ENCODE measurements at regions not wholly inside any gene's neighbourhood (a gene's known extent, or its start where the extent isn't known, plus 50 kb on each side); places are given as distances from the start of the nearest gene placed in this dataset.

GRCh38 chr10:60465801-60466200 is 76.1 kb upstream of the ANK3 start:
- Histone ChIP-seq H3K27ac (ENCODE audit: low read length) (no peak overlapping the region), H3K27me3 (ENCODE audit: control insufficient read depth, insufficient read depth) (no peaks in the 10 kb centered on the region), H3K4me3 (ENCODE audit: low read length) (no peak overlapping the region), H3K4me1 (ENCODE audit: control insufficient read depth, insufficient read depth, low read length) (no peaks in the 10 kb centered on the region), H3K9me3 (ENCODE audit: control insufficient read depth, low read length) (no peaks in the 10 kb centered on the region)
- no peak for DNase-seq
- ATAC-seq, result no peak
- WGBS, result 38% methylated on average over 2 of the region's 2 CpGs
- intact Hi-C loops (cut with DNase I), result no loop called here

- Histone ChIP-seq H3K4me3 (ENCODE audit: low read length) (no peak overlapping the region), H3K27me3 (ENCODE audit: control insufficient read depth, insufficient read depth) (no peaks in the 10 kb centered on the region), H3K27ac (ENCODE audit: low read length) (no peak overlapping the region), H3K9me3 (ENCODE audit: control insufficient read depth, low read length) (no peaks in the 10 kb centered on the region), H3K4me1 (ENCODE audit: control insufficient read depth, insufficient read depth, low read length) (no peaks in the 10 kb centered on the region)
- no peak for ATAC-seq
- intact Hi-C loops (cut with DNase I), result no loop called here
- no peak for DNase-seq
- 96% methylated on average over 3 of the region's 3 CpGs for WGBS
These were observed 75.0 kb upstream of the ANK3 start for GRCh38 chr10:60464659-60465058.

- Histone ChIP-seq H3K4me3 (ENCODE audit: low read length) (no peak overlapping the region), H3K9me3 (ENCODE audit: control insufficient read depth, low read length) (no peaks in the 10 kb centered on the region), H3K27ac (ENCODE audit: low read length) (no peak overlapping the region), H3K4me1 (ENCODE audit: control insufficient read depth, insufficient read depth, low read length) (no peaks in the 10 kb centered on the region), H3K27me3 (ENCODE audit: control insufficient read depth, insufficient read depth) (no peaks in the 10 kb centered on the region)
- DNase-seq (no peak), ATAC-seq (no peak)
- intact Hi-C loops (cut with DNase I), result no loop called here
These were observed 74.1 kb upstream of the ANK3 start for GRCh38 chr10:60463746-60464145.

GRCh38 chr10:60461688-60462087 is 72.0 kb upstream of the ANK3 start:
- Histone ChIP-seq H3K4me1 (ENCODE audit: control insufficient read depth, insufficient read depth, low read length) (no peaks in the 10 kb centered on the region), H3K27me3 (ENCODE audit: control insufficient read depth, insufficient read depth) (no peaks in the 10 kb centered on the region), H3K4me3 (ENCODE audit: low read length) (no peak overlapping the region), H3K27ac (ENCODE audit: low read length) (no peak overlapping the region), H3K9me3 (ENCODE audit: control insufficient read depth, low read length) (no peaks in the 10 kb centered on the region)
- intact Hi-C loops (cut with DNase I), result no loop called here
- 66% methylated on average over 7 of the region's 7 CpGs for WGBS
- no peak for ATAC-seq
- no peak for DNase-seq

GRCh38 chr10:60459701-60460457 is 70.2 kb upstream of the ANK3 start:
- no peaks in the 10 kb centered on the region for H3K4me1 ChIP-seq (ENCODE audit: control insufficient read depth, insufficient read depth, low read length)
- WGBS, result 66% methylated on average over 4 of the region's 4 CpGs
- ATAC-seq (no peak), DNase-seq (no peak)
- no peak overlapping the region for H3K27ac ChIP-seq (ENCODE audit: low read length)
- no peak overlapping the region for H3K4me3 ChIP-seq (ENCODE audit: low read length)
- no peaks in the 10 kb centered on the region for H3K9me3 ChIP-seq (ENCODE audit: control insufficient read depth, low read length)
- H3K27me3 ChIP-seq (ENCODE audit: control insufficient read depth, insufficient read depth), result no peaks in the 10 kb centered on the region
- intact Hi-C loops (cut with DNase I), result no loop called here

- ATAC-seq (no peak), DNase-seq (no peak)
- H3K4me1 ChIP-seq (ENCODE audit: control insufficient read depth, insufficient read depth, low read length), result peaks cover 3% of the 10 kb centered on the region
- no peak overlapping the region for H3K4me3 ChIP-seq (ENCODE audit: low read length)
- H3K27me3 ChIP-seq (ENCODE audit: control insufficient read depth, insufficient read depth), result no peaks in the 10 kb centered on the region
- 89% methylated on average over 4 of the region's 4 CpGs for WGBS
- H3K27ac ChIP-seq (ENCODE audit: low read length), result no peak overlapping the region
- no peaks in the 10 kb centered on the region for H3K9me3 ChIP-seq (ENCODE audit: control insufficient read depth, low read length)
- intact Hi-C loops (cut with DNase I), result no loop called here
These were observed 66.4 kb upstream of the ANK3 start for GRCh38 chr10:60456053-60456452.

- intact Hi-C loops (cut with DNase I), result loop anchor here in 1 of 4 donors (5.0 kb wide), 1 partner anchor 178 kb away; no protein-coding TSS in a partner anchor
- peaks cover 3% of the 10 kb centered on the region for H3K4me1 ChIP-seq (ENCODE audit: control insufficient read depth, insufficient read depth, low read length)
- H3K27ac ChIP-seq (ENCODE audit: low read length), result peak overlapping the region; percentile 52
- no peak overlapping the region for H3K4me3 ChIP-seq (ENCODE audit: low read length)
- WGBS, result 18% methylated on average over 3 of the region's 3 CpGs
- H3K9me3 ChIP-seq (ENCODE audit: control insufficient read depth, low read length), result no peaks in the 10 kb centered on the region
- H3K27me3 ChIP-seq (ENCODE audit: control insufficient read depth, insufficient read depth), result no peaks in the 10 kb centered on the region
- no peak for DNase-seq
- ATAC-seq, result peak; percentile 70 to 79
These were observed 64.7 kb upstream of the ANK3 start for GRCh38 chr10:60454336-60454735.

GRCh38 chr10:60453036-60453435 is 63.4 kb upstream of the ANK3 start:
- no peak for ATAC-seq
- 44% methylated on average over 2 of the region's 2 CpGs for WGBS
- intact Hi-C loops (cut with DNase I), result loop anchor here in 1 of 4 donors (5.0 kb wide), 1 partner anchor 179 kb away; no protein-coding TSS in a partner anchor

GRCh38 chr10:60450291-60450690 is 60.6 kb upstream of the ANK3 start:
- Histone ChIP-seq H3K9me3 (ENCODE audit: control insufficient read depth, low read length) (no peaks in the 10 kb centered on the region), H3K27ac (ENCODE audit: low read length) (no peak overlapping the region)
- 60% methylated on average over 4 of the region's 4 CpGs for whole genome bisulfite sequencing

More at GRCh38 chr10:60453036-60453435, 63.4 kb upstream of the ANK3 start:
- Histone ChIP-seq H3K27ac (ENCODE audit: low read length) (no peak overlapping the region), H3K9me3 (ENCODE audit: control insufficient read depth, low read length) (no peaks in the 10 kb centered on the region), H3K4me3 (ENCODE audit: low read length) (no peak overlapping the region), H3K4me1 (ENCODE audit: control insufficient read depth, insufficient read depth, low read length) (peaks cover 3% of the 10 kb centered on the region), H3K27me3 (ENCODE audit: control insufficient read depth, insufficient read depth) (no peaks in the 10 kb centered on the region)
- DNase-seq, result no peak

GRCh38 chr10:60448246-60448645 is 58.6 kb upstream of the ANK3 start:
- WGBS, result 90% methylated on average over 3 of the region's 3 CpGs
- no peaks in the 10 kb centered on the region for H3K9me3 ChIP-seq (ENCODE audit: control insufficient read depth, low read length)
- peaks cover 2% of the 10 kb centered on the region for H3K4me1 ChIP-seq (ENCODE audit: control insufficient read depth, insufficient read depth, low read length)
- H3K27ac ChIP-seq (ENCODE audit: low read length), result no peak overlapping the region
- DNase-seq, result no peak
- no peaks in the 10 kb centered on the region for H3K27me3 ChIP-seq (ENCODE audit: control insufficient read depth, insufficient read depth)
- H3K4me3 ChIP-seq (ENCODE audit: low read length), result no peak overlapping the region
- intact Hi-C loops (cut with DNase I), result loop anchor here in 2 of 4 donors (5.0 to 10.0 kb wide), 2 partner anchors 197 to 199 kb away; no protein-coding TSS in a partner anchor
- no peak for ATAC-seq

More at GRCh38 chr10:60450291-60450690, 60.6 kb upstream of the ANK3 start:
- DNase-seq (no peak), ATAC-seq (no peak)
- no peaks in the 10 kb centered on the region for H3K27me3 ChIP-seq (ENCODE audit: control insufficient read depth, insufficient read depth)
- no peak overlapping the region for H3K4me3 ChIP-seq (ENCODE audit: low read length)
- intact Hi-C loops (cut with DNase I), result loop anchor here in 1 of 4 donors (5.0 kb wide), 1 partner anchor 182 kb away; no protein-coding TSS in a partner anchor
- peaks cover 5% of the 10 kb centered on the region for H3K4me1 ChIP-seq (ENCODE audit: control insufficient read depth, insufficient read depth, low read length)

GRCh38 chr10:60446851-60447250 is 57.2 kb upstream of the ANK3 start:
- H3K27ac ChIP-seq (ENCODE audit: low read length), result no peak overlapping the region
- H3K27me3 ChIP-seq (ENCODE audit: control insufficient read depth, insufficient read depth), result no peaks in the 10 kb centered on the region
- peaks cover 2% of the 10 kb centered on the region for H3K4me1 ChIP-seq (ENCODE audit: control insufficient read depth, insufficient read depth, low read length)
- no peak overlapping the region for H3K4me3 ChIP-seq (ENCODE audit: low read length)
- intact Hi-C loops (cut with DNase I), result loop anchor here in 2 of 4 donors (5.0 to 10.0 kb wide), 2 partner anchors 198 to 200 kb away; no protein-coding TSS in a partner anchor
- no peak for DNase-seq
- no peaks in the 10 kb centered on the region for H3K9me3 ChIP-seq (ENCODE audit: control insufficient read depth, low read length)
- peak; percentile 80 to 81 for ATAC-seq
- WGBS, result 22% methylated on average over 3 of the region's 3 CpGs
